Liver (tissue), 3 donors: ENCODE measurements at regions not wholly inside any gene's neighbourhood (a gene's known extent, or its start where the extent isn't known, plus 50 kb on each side); places are given as distances from the start of the nearest gene placed in this dataset.

Source experiments
- CTCF ChIP-seq: fragments of 150-350 bp; IDR thresholded peaks from 2 replicates; pipeline ENCODE4 v1.5.1; 2017; ENCODE audit warnings: improper control_type of control experiment, low read depth, low read length; ENCODE audit not compliant: missing input control
- EGR1 ChIP-seq, 2 donors: IDR thresholded peaks; 2 replicates each; pipeline ENCODE4 v1.6.1; 2016 to 2018; ENCODE audit warnings: antibody characterized with exemption in 2 of 2, low read depth in 2 of 2
- GABPA ChIP-seq, 2 donors: IDR thresholded peaks in 1 of 2; conservative IDR thresholded peaks in 1 of 2; 2 replicates each; pipeline ENCODE4 v1.6.1; 2016; ENCODE audit warnings: antibody characterized with exemption in 2 of 2, mild to moderate bottlenecking in 1 of 2, moderate library complexity in 1 of 2
- JUND ChIP-seq, 2 donors: IDR thresholded peaks; 2 replicates each; pipeline ENCODE4 v1.6.1; 2016; ENCODE audit warnings: antibody characterized with exemption in 2 of 2
- MAX ChIP-seq: IDR thresholded peaks from 2 replicates; pipeline ENCODE4 v1.6.1; 2016; ENCODE audit warnings: antibody characterized with exemption
- RAD21 ChIP-seq, 2 donors: IDR thresholded peaks; 2 replicates each; pipeline ENCODE4 v1.6.1; 2016; ENCODE audit warnings: antibody characterized with exemption in 2 of 2, mild to moderate bottlenecking in 2 of 2
- REST ChIP-seq: IDR thresholded peaks from 2 replicates; pipeline ENCODE4 v1.6.1; 2016; ENCODE audit warnings: antibody characterized with exemption, mild to moderate bottlenecking
- TAF1 ChIP-seq: conservative IDR thresholded peaks from 2 replicates; pipeline ENCODE4 v1.6.1; 2016; ENCODE audit warnings: antibody characterized with exemption, mild to moderate bottlenecking
- donor health status: healthy.
- donor health status: healthy.

GRCh38 chr3:104941785-104942184 lies 424.9 kb upstream of the ALCAM start:
- TF ChIP-seq CTCF (no peak), RAD21 (IDR thresholded peaks at IDR 0.05) (no peak), TAF1 (no peak), MAX (no peak), GABPA (IDR thresholded peaks at IDR 0.05 in 1 of 2, conservative IDR thresholded peaks at IDR 0.05 in 1 of 2) (no peak), EGR1 (IDR thresholded peaks at IDR 0.05; ENCODE audit: low read depth in 2 of 2) (no peak), REST (no peak), JUND (IDR thresholded peaks at IDR 0.05) (no peak)
